ENCODE measurements at regions not wholly inside any gene's neighbourhood (a gene's known extent, or its start where the extent isn't known, plus 50 kb on each side); places are given as distances from the start of the nearest gene placed in this dataset.

DNA sequence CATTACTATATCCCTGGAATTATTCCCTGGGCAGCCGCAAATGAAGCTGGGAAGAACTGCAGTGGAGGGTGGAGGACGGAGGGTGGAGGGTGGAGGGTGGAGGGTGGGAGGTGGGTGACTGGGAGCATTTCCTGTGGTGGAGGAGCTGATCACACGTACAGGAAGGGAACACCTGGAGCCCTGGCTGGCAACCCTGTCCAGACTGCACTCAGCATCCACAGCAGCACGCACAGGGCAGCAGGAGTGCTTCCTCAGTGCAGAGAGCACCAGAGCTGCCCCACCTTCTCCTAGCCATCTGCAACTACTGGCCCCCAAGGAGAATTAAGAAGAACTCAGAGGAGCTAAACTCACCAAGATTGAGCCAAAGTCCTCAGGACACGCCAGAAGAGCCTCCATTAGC lies 249.9 kb downstream of the EIPR1 start:
- DNase-seq (ENCODE audit: low spot score in 2 of 2), result peak in 1 of 2 donors; percentile 54
- intact Hi-C loops (cut with DNase I; ENCODE audit: low total_unique reads), result no loop called here
- WGBS, 2 donors, result 40 to 44% methylated on average over 5 of the region's 5 CpGs

DNA sequence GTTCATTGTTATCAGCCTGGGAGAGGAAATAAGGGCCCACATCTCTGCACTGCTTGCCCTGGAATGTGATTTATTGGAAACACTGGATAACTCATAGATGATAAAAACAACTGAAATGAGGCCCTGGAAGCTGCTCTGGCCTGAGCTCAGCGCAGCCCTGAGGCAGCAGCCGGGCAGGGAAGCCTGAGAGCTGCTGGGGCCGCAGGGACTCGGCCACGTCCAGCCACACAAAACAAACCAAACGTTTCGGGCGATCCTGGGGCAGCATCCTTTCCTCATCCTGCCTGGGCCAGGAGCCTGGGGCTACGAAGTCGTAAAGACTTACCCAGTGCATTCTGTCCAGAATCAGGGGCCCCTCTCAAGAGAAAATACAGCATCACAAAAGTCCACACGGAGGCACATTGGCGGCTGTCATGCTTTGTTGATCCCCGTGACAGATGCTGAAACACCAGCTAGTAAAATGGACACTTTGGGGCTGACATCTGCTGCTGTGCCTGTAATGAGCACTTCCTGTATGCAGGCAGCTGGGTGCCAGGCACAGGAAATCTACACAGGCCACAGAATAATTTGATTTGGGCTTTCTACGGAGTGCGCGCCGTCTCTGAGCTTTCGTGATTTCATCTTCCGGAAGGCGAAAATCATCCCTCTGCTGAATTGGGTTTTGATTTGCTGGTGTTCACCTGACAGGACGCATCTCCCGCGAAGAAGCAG lies 250.6 kb downstream of the EIPR1 start:
- no peak overlapping the region for H3K4me3 ChIP-seq (ENCODE audit: low read depth, poor library complexity, severe bottlenecking)
- intact Hi-C loops (cut with DNase I; ENCODE audit: low total_unique reads), result no loop called here
- peak in 1 of 2 donors; percentile 79 for DNase-seq (ENCODE audit: low spot score in 2 of 2)
- TF ChIP-seq, protein P1, sequence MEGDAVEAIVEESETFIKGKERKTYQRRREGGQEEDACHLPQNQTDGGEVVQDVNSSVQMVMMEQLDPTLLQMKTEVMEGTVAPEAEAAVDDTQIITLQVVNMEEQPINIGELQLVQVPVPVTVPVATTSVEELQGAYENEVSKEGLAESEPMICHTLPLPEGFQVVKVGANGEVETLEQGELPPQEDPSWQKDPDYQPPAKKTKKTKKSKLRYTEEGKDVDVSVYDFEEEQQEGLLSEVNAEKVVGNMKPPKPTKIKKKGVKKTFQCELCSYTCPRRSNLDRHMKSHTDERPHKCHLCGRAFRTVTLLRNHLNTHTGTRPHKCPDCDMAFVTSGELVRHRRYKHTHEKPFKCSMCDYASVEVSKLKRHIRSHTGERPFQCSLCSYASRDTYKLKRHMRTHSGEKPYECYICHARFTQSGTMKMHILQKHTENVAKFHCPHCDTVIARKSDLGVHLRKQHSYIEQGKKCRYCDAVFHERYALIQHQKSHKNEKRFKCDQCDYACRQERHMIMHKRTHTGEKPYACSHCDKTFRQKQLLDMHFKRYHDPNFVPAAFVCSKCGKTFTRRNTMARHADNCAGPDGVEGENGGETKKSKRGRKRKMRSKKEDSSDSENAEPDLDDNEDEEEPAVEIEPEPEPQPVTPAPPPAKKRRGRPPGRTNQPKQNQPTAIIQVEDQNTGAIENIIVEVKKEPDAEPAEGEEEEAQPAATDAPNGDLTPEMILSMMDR (IDR thresholded peaks at IDR 0.05), result no peak
- TF ChIP-seq POLR2A (IDR thresholded peaks at IDR 0.05), result no peak
- 64 to 67% methylated on average over 23 of the region's 23 CpGs for WGBS, 2 donors

More for the DNA sequence above, 249.9 kb downstream of the EIPR1 start:
- no peak for TF ChIP-seq POLR2A (IDR thresholded peaks at IDR 0.05)
- TF ChIP-seq, protein P1 (IDR thresholded peaks at IDR 0.05), result no peak
- no peak overlapping the region for H3K4me3 ChIP-seq (ENCODE audit: low read depth, poor library complexity, severe bottlenecking)

DNA sequence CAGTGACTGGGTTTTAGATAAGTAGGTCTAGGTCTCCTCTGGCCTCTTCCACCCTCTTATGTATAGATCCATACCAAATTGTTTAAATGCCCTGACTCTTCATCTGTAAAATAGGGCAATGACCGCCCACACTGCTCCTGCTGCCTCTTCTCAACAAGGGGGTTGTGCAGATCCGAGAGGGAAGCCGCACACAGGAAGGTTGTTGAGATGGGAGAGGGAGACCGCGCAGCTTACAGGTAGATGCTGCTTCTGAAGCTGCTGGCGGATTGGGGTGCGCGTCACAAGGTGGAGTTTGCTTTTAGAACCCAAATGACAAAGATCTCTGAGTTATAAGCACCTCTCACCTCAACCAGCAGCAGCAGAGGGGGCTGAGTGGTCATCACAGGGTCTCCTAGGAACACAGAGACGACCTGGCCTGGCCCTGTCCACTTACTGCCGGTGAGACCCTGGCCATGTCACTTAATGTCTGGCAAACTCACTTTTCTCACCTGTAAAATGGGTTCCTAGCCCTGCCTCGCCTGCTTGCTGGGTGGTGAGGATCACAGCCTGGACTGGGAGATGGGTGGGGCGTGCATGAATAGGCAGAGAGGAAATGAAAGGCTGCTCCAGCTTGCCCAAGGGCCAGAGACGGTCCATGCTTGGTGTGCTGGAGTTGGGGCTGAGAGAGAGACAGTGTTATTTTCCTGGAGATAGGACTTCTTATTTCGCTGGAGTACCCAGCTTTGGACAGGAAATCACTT lies 251.3 kb downstream of the EIPR1 start:
- 84 to 88% methylated on average over 12 to 14 of the region's 14 CpGs for WGBS, 2 donors
- intact Hi-C loops (cut with DNase I; ENCODE audit: low total_unique reads), result no loop called here
- no peak overlapping the region for H3K4me3 ChIP-seq (ENCODE audit: low read depth, poor library complexity, severe bottlenecking)
- DNase-seq (ENCODE audit: low spot score in 2 of 2), result peak in 1 of 2 donors; percentile 64
- TF ChIP-seq, protein P1 (IDR thresholded peaks at IDR 0.05), result no peak
- no peak for TF ChIP-seq POLR2A (IDR thresholded peaks at IDR 0.05)

DNA sequence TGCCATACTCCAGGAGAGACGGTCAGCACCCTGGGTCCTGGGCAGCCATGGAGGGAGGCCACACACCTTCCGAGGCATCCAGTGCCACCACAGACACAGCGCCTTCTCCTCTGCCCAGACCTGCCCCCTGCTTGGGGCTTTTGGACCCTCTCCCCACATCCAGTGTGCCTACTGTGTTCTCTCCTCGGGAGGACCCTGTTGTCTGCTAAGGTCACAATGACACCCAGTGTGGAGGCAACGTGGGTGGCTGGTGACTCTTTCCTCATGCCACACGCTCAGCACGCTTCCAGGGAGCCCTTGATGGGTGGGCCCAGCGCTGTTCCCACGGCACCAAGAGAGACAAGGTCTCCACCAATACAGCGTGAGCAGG lies 251.9 kb downstream of the EIPR1 start:
- intact Hi-C loops (cut with DNase I; ENCODE audit: low total_unique reads), result no loop called here
- peak in 1 of 2 donors; percentile 46 for DNase-seq (ENCODE audit: low spot score in 2 of 2)
- no peak for TF ChIP-seq POLR2A (IDR thresholded peaks at IDR 0.05)
- TF ChIP-seq, protein P1 (IDR thresholded peaks at IDR 0.05), result no peak
- 78 to 83% methylated on average over 10 of the region's 10 CpGs for WGBS, 2 donors
- H3K4me3 ChIP-seq (ENCODE audit: low read depth, poor library complexity, severe bottlenecking), result no peak overlapping the region

DNA sequence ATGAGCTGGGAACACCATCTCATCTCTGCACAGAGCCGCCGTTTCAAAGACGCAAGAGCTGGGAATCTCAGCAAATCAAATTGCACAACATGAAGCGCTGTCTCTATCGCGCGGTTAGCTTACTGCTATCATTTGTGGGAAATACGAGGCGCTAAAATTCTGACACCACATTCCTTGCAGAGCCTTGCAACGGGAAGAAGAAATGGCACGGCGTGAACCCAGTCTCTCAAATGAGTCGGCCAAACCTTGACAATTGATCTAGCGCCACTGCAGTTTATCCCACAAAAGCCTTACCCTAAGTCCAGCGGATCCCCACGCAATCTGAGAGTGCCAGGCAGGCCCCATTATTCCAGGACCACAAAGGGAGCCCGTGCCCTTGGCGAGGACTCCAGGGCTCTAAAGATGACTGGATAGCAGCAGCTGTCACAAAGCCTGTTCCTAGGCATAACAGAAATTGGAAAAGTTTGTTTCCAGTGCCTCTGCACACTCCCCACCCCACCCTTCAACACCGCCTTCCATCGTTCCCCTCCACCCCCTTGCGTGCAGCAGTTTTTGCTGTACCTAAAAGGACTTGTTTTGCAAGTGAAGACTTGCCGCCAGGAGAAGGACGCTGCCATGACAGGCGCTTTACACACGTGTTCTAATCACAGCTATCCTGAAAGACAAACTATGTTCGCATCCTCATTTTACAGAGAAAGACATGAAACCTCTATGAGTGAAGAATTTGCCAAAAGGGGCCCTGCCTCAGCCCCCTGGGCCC lies 252.4 kb downstream of the EIPR1 start:
- DNase-seq (ENCODE audit: low spot score in 2 of 2), result peak in 1 of 2 donors; percentile 72
- 69 to 70% methylated on average over 26 of the region's 26 CpGs for WGBS, 2 donors
- TF ChIP-seq POLR2A (IDR thresholded peaks at IDR 0.05), result no peak
- TF ChIP-seq, protein P1 (IDR thresholded peaks at IDR 0.05), result no peak
- intact Hi-C loops (cut with DNase I; ENCODE audit: low total_unique reads), result no loop called here
- H3K4me3 ChIP-seq (ENCODE audit: low read depth, poor library complexity, severe bottlenecking), result no peak overlapping the region

Data from lower leg skin (tissue), 4 donors.